GM18519 (cell line): ENCODE measurements at regions not wholly inside any gene's neighbourhood (a gene's known extent, or its start where the extent isn't known, plus 50 kb on each side); places are given as distances from the start of the nearest gene placed in this dataset.

Experiments
- ATAC-seq: cut with Tn5 transposase; IDR thresholded peaks from one replicate; pipeline ENCODE4 v1.9.1; 2021; ENCODE audit warnings: mild to moderate bottlenecking, moderate library complexity; ENCODE audit not compliant: unreplicated experiment, low FRiP score

- ATAC-seq: peak; percentile 56
These were observed 57.4 kb upstream of the TMPRSS15 start for GRCh38 chr21:18460979-18461378.

GRCh38 chr21:18461743-18462142, 58.2 kb upstream of the TMPRSS15 start:
- no peak for ATAC-seq

- peak; percentile 59 for ATAC-seq
These were observed 64.1 kb upstream of the TMPRSS15 start for GRCh38 chr21:18467715-18468114.

GRCh38 chr21:18468790-18469189, 65.2 kb upstream of the TMPRSS15 start:
- ATAC-seq: peak; percentile 66

- no peak for ATAC-seq
These were observed 73.1 kb upstream of the TMPRSS15 start for GRCh38 chr21:18476639-18477038.

GRCh38 chr21:18477043-18477442, 73.5 kb upstream of the TMPRSS15 start:
- ATAC-seq: no peak

- ATAC-seq: no peak
These were observed 74.9 kb upstream of the TMPRSS15 start for GRCh38 chr21:18478513-18478912.

GRCh38 chr21:18488252-18488651, 84.7 kb upstream of the TMPRSS15 start:
- ATAC-seq: no peak

- no peak for ATAC-seq
These were observed 89.8 kb upstream of the TMPRSS15 start for GRCh38 chr21:18493422-18493821.

- ATAC-seq: no peak
These were observed 91.9 kb upstream of the TMPRSS15 start for GRCh38 chr21:18495523-18495922.

GRCh38 chr21:18498431-18498830, 94.8 kb upstream of the TMPRSS15 start:
- no peak for ATAC-seq

GRCh38 chr21:18499761-18500376, 96.3 kb upstream of the TMPRSS15 start:
- ATAC-seq: no peak

- ATAC-seq: no peak
These were observed 114.5 kb upstream of the TMPRSS15 start for GRCh38 chr21:18518054-18518481.

GRCh38 chr21:18521204-18521603, 117.6 kb upstream of the TMPRSS15 start:
- no peak for ATAC-seq

- ATAC-seq: no peak
These were observed 118.8 kb upstream of the TMPRSS15 start for GRCh38 chr21:18522181-18522972.

GRCh38 chr21:18524097-18524880, 120.7 kb upstream of the TMPRSS15 start:
- ATAC-seq: no peak

GRCh38 chr21:18529254-18529653, 125.7 kb upstream of the TMPRSS15 start:
- no peak for ATAC-seq

- ATAC-seq: no peak
These were observed 138.5 kb upstream of the TMPRSS15 start for GRCh38 chr21:18542081-18542480.

GRCh38 chr21:18545908-18546307, 142.3 kb upstream of the TMPRSS15 start:
- no peak for ATAC-seq

GRCh38 chr21:18547347-18547746, 143.8 kb upstream of the TMPRSS15 start:
- ATAC-seq: no peak

- no peak for ATAC-seq
These were observed 144.7 kb upstream of the TMPRSS15 start for GRCh38 chr21:18548249-18548648.
